Neural cell (in vitro differentiated cells): ENCODE measurements at regions not wholly inside any gene's neighbourhood (a gene's known extent, or its start where the extent isn't known, plus 50 kb on each side); places are given as distances from the start of the nearest gene placed in this dataset.

Source experiments
- H2AFZ ChIP-seq: fragments of 200-600, 300-800 bp; sonication (generic), shearing (Covaris generic); 2 replicates; pipeline ENCODE4 v1.6.0; 2014; ENCODE audit warnings: low read depth, mild to moderate bottlenecking, antibody characterized with exemption, low read length, moderate library complexity
- H3F3A ChIP-seq: fragments of 200-600 bp; shearing (Covaris generic); 2 replicates; pipeline ENCODE4 v1.6.1; 2016; ENCODE audit warnings: mild to moderate bottlenecking, moderate library complexity, mixed read lengths, antibody characterized with exemption, low read length; ENCODE audit not compliant: insufficient read depth, poor library complexity, severe bottlenecking
- H3K27ac ChIP-seq: fragments of 200-600, 300-800 bp; sonication (generic), shearing (Covaris generic); 2 replicates; pipeline ENCODE4 v1.5.1; 2014; ENCODE audit warnings: mild to moderate bottlenecking, low read length, moderate library complexity
- H3K27me3 ChIP-seq: fragments of 300-800, 200-600 bp; sonication (generic), shearing (Covaris generic); 2 replicates; pipeline ENCODE4 v1.6.0; 2014; ENCODE audit warnings: mild to moderate bottlenecking, low read depth, low read length, moderate library complexity; ENCODE audit not compliant: insufficient read depth
- H3K36me3 ChIP-seq: fragments of 300-800, 200-600 bp; sonication (generic), shearing (Covaris generic); 2 replicates; pipeline ENCODE4 v1.5.1; 2014; ENCODE audit warnings: mild to moderate bottlenecking, antibody characterized with exemption, low read length, moderate library complexity; ENCODE audit not compliant: insufficient read depth
- H3K4me2 ChIP-seq: fragments of 300-800, 200-600 bp; sonication (generic), shearing (Covaris generic); 2 replicates; pipeline ENCODE4 v1.6.0; 2014; ENCODE audit warnings: mild to moderate bottlenecking, low read length
- H3K4me3 ChIP-seq: fragments of 300-800, 200-600 bp; sonication (generic), shearing (Covaris generic); 2 replicates; pipeline ENCODE4 v1.5.1; 2014; ENCODE audit warnings: mild to moderate bottlenecking, low read length, moderate library complexity
- H3K79me2 ChIP-seq: fragments of 200-600 bp; shearing (Covaris generic); replicated peaks from 2 replicates; pipeline ENCODE4 v1.6.0; 2014; ENCODE audit warnings: mild to moderate bottlenecking, low read length, moderate library complexity; ENCODE audit not compliant: insufficient read depth
- H3K9ac ChIP-seq: fragments of 300-800, 200-600 bp; sonication (generic), shearing (Covaris generic); 2 replicates; pipeline ENCODE4 v1.6.1; 2016; ENCODE audit warnings: mild to moderate bottlenecking, low read length, mixed read lengths
- H3K9me2 ChIP-seq: fragments of 200-600 bp; shearing (Covaris generic); 2 replicates; pipeline ENCODE4 v1.6.1; 2016; ENCODE audit warnings: mild to moderate bottlenecking, low read length, mixed read lengths; ENCODE audit not compliant: insufficient read depth
- H3K9me3 ChIP-seq: fragments of 200-600, 300-800 bp; sonication (generic), shearing (Covaris generic); 2 replicates; pipeline ENCODE4 v1.6.1; 2016; ENCODE audit warnings: mild to moderate bottlenecking, mixed run types, low read length, moderate library complexity, mixed read lengths
- H4K20me1 ChIP-seq: fragments of 200-600 bp; shearing (Covaris generic); 2 replicates; pipeline ENCODE4 v1.6.1; 2016; ENCODE audit warnings: mild to moderate bottlenecking, mixed run types; ENCODE audit not compliant: insufficient read depth
- EP300 ChIP-seq: fragments of 450-650 bp; conservative IDR thresholded peaks from 2 replicates; pipeline ENCODE4 v1.6.1; 2014; ENCODE audit warnings: antibody characterized with exemption, mild to moderate bottlenecking, moderate library complexity; ENCODE audit not compliant: poor library complexity, severe bottlenecking
- EZH2 ChIP-seq: fragments of 200-600, 300-800 bp; shearing (Covaris generic), sonication (generic); IDR thresholded peaks from 2 replicates; pipeline ENCODE4 v1.6.1; 2014; ENCODE audit warnings: antibody characterized with exemption, low read length, borderline replicate concordance, mild to moderate bottlenecking; ENCODE audit not compliant: insufficient read depth, poor library complexity, severe bottlenecking
- POLR2AphosphoS5 ChIP-seq: IDR thresholded peaks from 2 replicates; pipeline ENCODE4 v1.6.1; 2012
- RAD21 ChIP-seq: fragments of 450-650 bp; conservative IDR thresholded peaks from 2 replicates; pipeline ENCODE4 v1.6.1; 2014; ENCODE audit warnings: antibody characterized with exemption, mild to moderate bottlenecking, moderate library complexity
- REST ChIP-seq: IDR thresholded peaks from 2 replicates; pipeline ENCODE4 v1.6.1; 2012; ENCODE audit warnings: borderline replicate concordance
- SMC3 ChIP-seq: fragments of 450-650 bp; conservative IDR thresholded peaks from 2 replicates; pipeline ENCODE4 v1.6.1; 2014; ENCODE audit warnings: antibody characterized with exemption, mild to moderate bottlenecking, moderate library complexity; ENCODE audit not compliant: poor library complexity
- TAF1 ChIP-seq: IDR thresholded peaks from 2 replicates; pipeline ENCODE4 v1.6.1; 2012; ENCODE audit warnings: low read depth

DNA sequence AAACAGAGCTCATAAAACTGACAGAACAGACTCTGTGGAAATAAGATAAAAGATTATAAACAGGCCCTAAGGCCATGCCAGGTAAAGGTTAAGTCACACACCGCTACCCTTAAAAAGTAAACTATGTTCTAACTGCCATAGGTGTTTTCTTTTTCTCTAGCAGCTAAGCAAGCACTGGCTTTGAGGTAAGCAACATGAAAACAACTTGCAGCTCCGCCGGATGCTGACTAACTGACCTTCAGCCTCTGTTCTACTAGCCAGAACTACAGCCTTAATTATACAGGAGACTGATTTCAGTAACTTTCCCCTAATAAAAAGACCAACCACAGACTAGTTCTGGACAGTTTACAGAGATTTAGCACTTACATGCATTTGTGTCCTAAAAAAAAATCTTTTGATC is 708.3 kb downstream of the CCSER2 start:
- no peaks in the 10 kb centered on the region for H3K27me3 ChIP-seq
- no peak overlapping the region for H3K4me2 ChIP-seq
- H3K4me3 ChIP-seq, result no peak overlapping the region
- H3K79me2 ChIP-seq, result no peaks in the 10 kb centered on the region
- no peaks in the 10 kb centered on the region for H3K9me2 ChIP-seq
- peaks cover 6% of the 10 kb centered on the region for H3K9me3 ChIP-seq
- no peak overlapping the region for H3K27ac ChIP-seq
- H2AFZ ChIP-seq, result no peak overlapping the region
- H3F3A ChIP-seq, result no peaks in the 10 kb centered on the region
- H3K36me3 ChIP-seq, result no peaks in the 10 kb centered on the region
- TF ChIP-seq SMC3 (no peak), TAF1 (no peak), RAD21 (no peak)
- no peaks in the 10 kb centered on the region for H4K20me1 ChIP-seq
- no peak overlapping the region for H3K9ac ChIP-seq

GRCh38 chr10:85039311-85039710 is 710.9 kb downstream of the CCSER2 start:
- Histone ChIP-seq H3K27me3 (no peaks in the 10 kb centered on the region), H2AFZ (no peak overlapping the region), H3K9me3 (peaks cover 6% of the 10 kb centered on the region), H3K27ac (no peak overlapping the region), H3K4me3 (no peak overlapping the region), H3K9me2 (no peaks in the 10 kb centered on the region), H3F3A (no peaks in the 10 kb centered on the region), H4K20me1 (no peaks in the 10 kb centered on the region), H3K79me2 (no peaks in the 10 kb centered on the region), H3K36me3 (no peaks in the 10 kb centered on the region), H3K9ac (no peak overlapping the region), H3K4me2 (no peak overlapping the region)
- TF ChIP-seq TAF1 (no peak), SMC3 (no peak), EP300 (no peak), REST (no peak)

DNA sequence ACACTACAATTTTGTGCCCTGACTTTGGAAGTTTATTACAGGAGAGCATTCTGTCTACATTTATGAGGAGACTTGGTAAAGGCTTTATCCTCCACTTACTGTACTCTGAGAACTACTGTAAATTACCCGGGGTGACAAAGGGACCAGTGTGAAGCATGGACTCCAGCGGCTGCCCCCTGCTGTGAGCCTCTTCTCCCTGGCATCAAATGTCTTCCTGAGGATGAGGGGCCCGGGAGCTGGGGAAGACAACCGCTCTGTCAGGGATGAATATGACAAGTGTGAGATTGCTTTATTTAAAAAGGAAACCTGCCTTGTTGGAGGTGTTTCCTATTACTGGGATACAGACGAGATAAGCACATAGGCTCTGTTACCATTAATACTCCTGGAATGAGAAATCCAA is 714.8 kb downstream of the CCSER2 start:
- no peaks in the 10 kb centered on the region for H3K36me3 ChIP-seq
- TF ChIP-seq RAD21, result no peak
- peak; percentile 76 for TF ChIP-seq EP300
- TF ChIP-seq POLR2AphosphoS5, result peak; percentile 27
- TF ChIP-seq REST, result peak; percentile 92
- no peak for TF ChIP-seq EZH2
- TF ChIP-seq TAF1, result no peak
- peak overlapping the region; percentile 28 for H3K9ac ChIP-seq
- H4K20me1 ChIP-seq, result no peaks in the 10 kb centered on the region
- peak overlapping the region; percentile 76 for H3K27ac ChIP-seq
- H3K4me3 ChIP-seq, result peak overlapping the region; percentile 34
- no peak overlapping the region for H2AFZ ChIP-seq
- no peaks in the 10 kb centered on the region for H3F3A ChIP-seq
- H3K79me2 ChIP-seq, result no peaks in the 10 kb centered on the region
- H3K4me2 ChIP-seq, result peak overlapping the region; percentile 22
- H3K27me3 ChIP-seq, result no peaks in the 10 kb centered on the region
- no peaks in the 10 kb centered on the region for H3K9me2 ChIP-seq
- peaks cover 6% of the 10 kb centered on the region for H3K9me3 ChIP-seq
